ENCODE measurements at regions not wholly inside any gene's neighbourhood (a gene's known extent, or its start where the extent isn't known, plus 50 kb on each side); places are given as distances from the start of the nearest gene placed in this dataset.

DNA sequence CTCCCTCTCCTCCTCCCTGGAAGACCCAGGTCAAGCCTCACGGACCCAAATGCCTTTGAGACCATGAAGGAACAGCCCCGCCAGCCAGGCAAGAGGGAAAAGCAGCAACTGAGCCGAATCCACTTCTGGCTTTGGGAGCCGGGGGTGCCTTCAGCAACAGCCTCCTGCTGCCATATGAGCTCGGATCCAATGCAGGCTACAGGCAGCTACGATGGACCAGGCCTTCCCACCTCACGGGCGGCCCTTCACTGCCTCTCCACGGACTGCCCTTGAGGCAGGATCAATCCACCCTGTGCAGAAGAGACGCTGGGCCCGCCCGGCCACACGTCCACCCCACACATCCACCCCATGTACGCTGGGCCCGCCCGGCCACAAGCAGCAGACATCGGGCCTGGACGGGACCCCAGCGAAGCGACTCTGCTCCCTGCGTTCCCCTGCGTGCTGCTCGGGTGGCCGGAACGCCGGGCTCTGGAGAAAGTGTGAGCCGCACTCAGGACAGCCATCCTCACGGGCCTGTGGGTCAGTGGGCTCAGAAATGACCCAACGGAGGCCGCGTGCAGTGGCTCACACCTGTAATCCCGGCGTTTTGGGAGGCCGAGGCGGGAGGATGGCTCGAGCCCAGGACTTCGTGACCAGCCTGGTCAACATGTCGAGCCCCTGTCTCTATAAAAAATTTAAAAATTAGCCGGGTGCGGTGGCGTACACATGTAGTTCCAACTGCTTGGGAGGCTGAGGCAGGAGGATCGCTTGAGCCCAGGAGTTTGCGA lies 82.0 kb downstream of the FOXL3 start:
- in situ Hi-C loops (cut with MboI; ENCODE audit: low pct_unique_long_range_greater_than_20kb, low sequenced_read_pairs, unreplicated experiment) = no loop called here
- no peak for TF ChIP-seq CTCF (IDR thresholded peaks at IDR 0.05; ENCODE audit: extremely low read depth, insufficient read depth, missing control alignments)
- no peak for DNase-seq (ENCODE audit: low spot score)

- no peak for TF ChIP-seq CTCF (IDR thresholded peaks at IDR 0.05; ENCODE audit: extremely low read depth, insufficient read depth, missing control alignments)
- no peak for DNase-seq (ENCODE audit: low spot score)
- in situ Hi-C loops (cut with MboI; ENCODE audit: low pct_unique_long_range_greater_than_20kb, low sequenced_read_pairs, unreplicated experiment) = no loop called here
Measured at GRCh38 chr7:372546-372931, 82.6 kb downstream of the FOXL3 start.

GRCh38 chr7:372932-373791 lies 83.2 kb downstream of the FOXL3 start:
- in situ Hi-C loops (cut with MboI; ENCODE audit: low pct_unique_long_range_greater_than_20kb, low sequenced_read_pairs, unreplicated experiment) = no loop called here
- TF ChIP-seq CTCF (IDR thresholded peaks at IDR 0.05; ENCODE audit: extremely low read depth, insufficient read depth, missing control alignments) = no peak
- no peak for DNase-seq (ENCODE audit: low spot score)

DNA sequence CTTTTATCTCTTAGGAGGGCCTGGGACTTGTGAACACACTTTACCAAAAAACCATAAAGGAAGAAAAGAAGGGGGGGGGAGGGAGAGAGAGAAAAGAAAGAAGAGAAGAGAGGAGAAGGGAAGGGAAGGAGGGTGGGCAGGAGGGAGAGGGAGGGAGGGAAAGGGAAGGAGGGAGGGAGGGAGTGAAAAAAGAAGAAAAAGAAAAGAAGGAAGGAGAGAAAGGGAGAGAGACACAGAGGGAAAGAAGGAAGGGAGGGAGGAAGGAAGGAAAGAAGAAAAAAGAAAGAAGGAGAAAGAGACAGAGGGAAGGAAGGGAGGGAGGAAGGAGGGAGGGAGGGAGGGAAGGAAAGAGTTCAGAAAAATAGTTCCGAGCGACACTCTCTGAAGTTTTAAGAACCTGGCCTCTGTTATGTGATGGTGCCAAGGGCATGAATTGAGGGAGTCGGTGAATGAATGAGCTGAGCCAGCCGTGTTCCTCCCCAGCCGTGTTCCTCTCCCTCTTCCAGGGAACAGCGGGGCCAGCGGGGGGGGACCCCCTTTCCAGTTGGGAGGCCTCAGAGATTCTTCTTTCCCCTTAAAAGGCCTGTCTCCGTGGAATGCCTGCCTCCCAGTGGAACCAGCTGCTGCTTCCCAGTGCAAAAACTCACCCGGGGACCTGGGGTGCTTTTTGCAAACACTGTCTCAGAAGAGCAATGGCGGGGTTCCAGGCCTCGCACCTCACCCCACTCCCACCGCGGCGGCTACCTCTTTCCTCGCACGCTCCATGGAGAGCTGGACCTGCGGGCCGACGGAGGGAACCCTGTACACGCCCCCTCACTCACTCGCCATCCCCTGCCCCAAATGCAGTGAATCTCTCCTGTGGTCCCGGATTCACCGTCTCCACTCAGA lies 84.1 kb downstream of the FOXL3 start:
- no peak for TF ChIP-seq CTCF (IDR thresholded peaks at IDR 0.05; ENCODE audit: extremely low read depth, insufficient read depth, missing control alignments)
- in situ Hi-C loops (cut with MboI; ENCODE audit: low pct_unique_long_range_greater_than_20kb, low sequenced_read_pairs, unreplicated experiment) = no loop called here
- DNase-seq (ENCODE audit: low spot score) = no peak

GRCh38 chr7:374706-375311 lies 84.8 kb downstream of the FOXL3 start:
- no peak for TF ChIP-seq CTCF (IDR thresholded peaks at IDR 0.05; ENCODE audit: extremely low read depth, insufficient read depth, missing control alignments)
- in situ Hi-C loops (cut with MboI; ENCODE audit: low pct_unique_long_range_greater_than_20kb, low sequenced_read_pairs, unreplicated experiment) = no loop called here
- DNase-seq (ENCODE audit: low spot score) = no peak
